NCI-H510A treated with DMSO at 0.1 percent for 48 hours (cell line): ENCODE measurements at regions not wholly inside any gene's neighbourhood (a gene's known extent, or its start where the extent isn't known, plus 50 kb on each side); places are given as distances from the start of the nearest gene placed in this dataset.

Experiments
- DNase-seq: peaks from one replicate; lab custom pipeline; 2025; lab: John Stamatoyannopoulos, UW

DNA sequence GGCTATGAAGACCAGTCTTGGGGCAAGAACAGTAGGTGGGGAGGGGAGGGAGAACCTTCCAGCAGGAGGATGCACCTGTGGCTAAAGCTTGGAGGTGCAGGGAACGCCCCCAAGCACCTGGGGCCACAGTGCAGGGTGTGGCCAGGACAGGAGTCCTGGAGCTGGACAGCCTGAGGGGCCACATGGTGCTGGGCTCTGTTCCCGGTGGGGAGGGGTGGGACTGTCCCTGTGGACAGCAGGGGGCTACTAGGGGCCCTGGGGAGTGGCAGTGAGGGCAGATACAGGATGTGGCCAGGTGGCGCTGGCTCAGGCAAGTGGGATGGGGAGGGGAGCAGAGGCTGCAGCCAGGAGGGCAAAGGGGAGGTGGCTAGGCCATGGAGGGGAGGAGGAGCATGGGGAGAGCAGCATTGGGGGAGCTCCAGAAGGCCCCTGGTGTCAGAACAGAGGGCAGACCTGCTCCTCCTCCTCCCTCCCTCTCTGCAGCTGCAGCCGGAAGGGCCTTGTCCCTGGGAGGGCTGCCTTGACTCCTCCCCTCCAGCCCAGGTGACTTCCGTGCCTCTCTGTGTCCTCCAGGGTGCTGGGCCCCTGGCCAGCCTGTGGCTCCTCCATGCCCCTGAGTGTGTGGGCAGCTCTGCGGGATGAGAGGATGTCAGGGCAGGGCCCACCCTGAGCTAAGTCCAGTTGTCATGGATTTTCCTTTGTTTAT, 68.4 kb upstream of the DLK1 start:
- peak; percentile 82 for DNase-seq

DNA sequence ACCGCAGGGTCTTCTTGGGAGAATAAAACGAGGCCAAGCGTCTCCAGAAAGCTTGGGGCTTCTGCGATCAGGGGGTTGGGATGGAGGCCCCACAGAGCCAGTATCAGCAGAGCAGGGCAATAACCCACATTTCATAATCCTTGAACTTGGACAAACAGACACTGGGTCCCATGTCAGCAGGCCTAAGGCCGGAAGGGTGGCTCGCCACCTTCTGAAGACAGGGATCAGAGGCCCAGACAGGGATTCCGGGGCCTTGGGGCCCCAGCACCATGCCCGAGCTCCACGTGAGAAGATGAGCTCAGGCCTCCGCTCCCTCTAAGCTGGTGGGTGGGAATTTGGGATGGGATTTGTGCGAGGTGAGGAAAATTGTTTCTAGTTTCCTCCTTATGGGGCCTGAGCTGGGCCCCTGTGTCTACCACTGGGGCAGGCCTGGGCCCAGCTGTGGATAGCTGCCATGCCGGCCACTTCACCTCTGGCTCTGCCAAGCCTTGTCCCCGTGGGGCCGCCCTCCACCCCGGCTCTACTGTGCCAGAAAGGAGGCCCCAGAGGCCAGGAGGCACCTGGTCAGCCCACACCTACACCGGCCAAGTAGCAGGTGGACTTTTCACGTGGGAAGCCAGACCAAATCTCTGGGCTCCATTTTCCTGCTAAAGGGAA, 67.2 kb upstream of the DLK1 start:
- DNase-seq, result no peak

DNA sequence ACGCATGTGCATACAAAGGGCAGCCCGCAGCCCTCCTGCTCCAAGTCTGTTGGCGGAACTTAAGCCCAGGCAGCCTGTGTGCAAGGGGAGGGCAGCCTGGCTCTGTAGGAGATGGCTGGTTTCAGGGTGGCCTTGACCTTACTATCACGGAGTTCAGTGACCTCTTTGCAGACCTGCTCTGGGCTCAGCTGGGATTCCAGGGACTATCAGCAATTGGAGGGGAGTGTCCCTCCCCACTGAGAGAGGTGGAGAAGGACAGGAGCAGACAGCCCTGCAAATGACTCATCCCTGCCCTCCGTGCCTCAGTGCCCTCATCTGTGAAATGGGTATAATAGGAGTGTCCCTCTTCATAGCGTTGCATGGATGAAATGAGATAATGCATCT, 66.2 kb upstream of the DLK1 start:
- no peak for DNase-seq

DNA sequence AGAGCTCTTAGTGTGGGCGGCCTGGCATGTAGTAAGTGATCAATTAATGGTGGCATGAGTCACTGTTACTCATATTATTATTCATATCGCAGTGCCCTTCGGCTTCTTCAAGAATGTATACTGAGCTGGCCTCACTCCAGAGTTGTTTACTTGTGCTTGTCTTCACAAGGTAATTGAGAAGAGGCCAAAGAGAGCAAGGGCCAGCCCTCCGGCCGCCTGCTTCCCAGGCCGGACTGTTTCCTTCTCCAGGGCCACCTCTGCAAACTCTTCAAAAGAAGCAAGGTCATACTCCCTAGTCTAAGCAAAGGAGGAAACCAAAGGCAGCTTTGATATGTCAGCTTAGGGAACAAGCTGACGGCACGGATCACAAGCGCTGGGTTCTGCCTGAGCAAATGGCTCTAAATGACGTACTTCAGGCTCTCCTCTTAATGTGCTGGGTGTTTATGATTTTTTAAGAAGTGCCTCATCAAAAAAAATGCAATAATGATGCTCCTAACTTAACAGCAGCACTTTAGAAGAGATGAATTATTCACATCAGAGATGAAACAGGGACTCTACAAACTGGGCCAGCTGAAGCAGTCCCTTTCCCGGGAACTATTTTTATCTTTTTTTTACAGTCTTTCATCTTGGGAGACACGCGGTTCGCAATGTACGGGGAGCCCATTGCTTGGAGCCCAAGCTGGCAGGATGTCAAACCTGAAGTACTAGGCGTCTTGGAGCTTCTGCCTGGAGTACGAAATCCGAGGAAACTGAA, 65.6 kb upstream of the DLK1 start:
- DNase-seq, result no peak

- DNase-seq, result peak; percentile 50
Observed at GRCh38 chr14:100662879-100663760, 63.6 kb upstream of the DLK1 start.

DNA sequence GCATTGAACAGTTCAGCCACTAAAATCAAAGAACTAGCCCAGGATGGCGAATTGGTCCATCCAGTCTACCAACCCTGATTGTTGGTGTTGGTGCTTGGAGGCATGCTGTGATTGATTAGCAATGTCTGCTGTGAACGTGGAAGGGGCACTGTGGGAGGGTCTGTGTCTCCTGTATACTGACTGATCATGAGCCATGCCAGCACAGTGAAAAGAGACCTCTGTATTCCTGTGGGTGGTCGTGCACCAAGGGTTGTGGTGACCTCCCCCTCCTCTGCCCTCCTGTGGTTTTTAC, 63.0 kb upstream of the DLK1 start:
- no peak for DNase-seq

DNA sequence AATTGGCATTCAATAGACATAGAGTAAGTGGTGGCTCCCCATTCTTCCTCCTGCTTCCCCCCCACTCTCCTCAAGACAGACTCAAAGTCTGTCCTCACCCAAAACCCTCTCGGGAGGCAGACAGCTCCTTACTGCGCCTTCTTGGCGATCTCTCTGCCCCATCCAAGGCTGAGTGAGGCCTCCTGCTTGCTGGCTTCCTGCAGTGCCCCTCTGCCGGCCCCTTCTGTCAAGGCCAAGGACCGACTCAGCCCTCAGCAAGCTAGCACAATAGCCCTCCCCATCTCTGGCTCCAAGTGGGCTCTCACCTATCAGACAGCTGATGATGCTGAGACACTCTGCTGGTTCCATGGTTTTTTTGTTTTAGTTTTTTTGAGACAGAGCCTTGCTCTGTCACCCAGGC, 62.5 kb upstream of the DLK1 start:
- DNase-seq, result no peak

- no peak for DNase-seq
Observed at GRCh38 chr14:100664841-100665510, 61.7 kb upstream of the DLK1 start.

GRCh38 chr14:100665511-100666032, 61.1 kb upstream of the DLK1 start:
- no peak for DNase-seq

DNA sequence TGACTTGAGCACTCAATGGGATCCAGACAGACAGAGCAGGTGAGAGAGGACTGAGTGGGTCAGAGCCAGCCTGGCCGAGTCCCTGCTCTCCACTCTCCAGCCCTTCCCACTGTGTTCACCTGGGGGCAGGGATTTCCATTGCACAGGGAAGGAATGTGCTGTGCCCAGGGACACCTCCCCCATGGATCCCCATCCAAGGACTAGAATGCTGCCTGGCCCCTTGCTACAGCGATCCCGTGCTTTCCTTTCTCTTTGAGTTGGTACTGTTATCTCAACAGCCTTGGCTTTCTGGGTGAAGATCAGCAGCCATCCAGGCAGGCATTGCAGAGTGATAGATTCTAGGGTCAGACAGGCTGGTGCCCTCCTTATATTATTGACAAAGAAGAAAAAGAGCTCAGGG, 60.3 kb upstream of the DLK1 start:
- DNase-seq, result no peak

- DNase-seq, result no peak
Observed at GRCh38 chr14:100666851-100667250, 59.8 kb upstream of the DLK1 start.

DNA sequence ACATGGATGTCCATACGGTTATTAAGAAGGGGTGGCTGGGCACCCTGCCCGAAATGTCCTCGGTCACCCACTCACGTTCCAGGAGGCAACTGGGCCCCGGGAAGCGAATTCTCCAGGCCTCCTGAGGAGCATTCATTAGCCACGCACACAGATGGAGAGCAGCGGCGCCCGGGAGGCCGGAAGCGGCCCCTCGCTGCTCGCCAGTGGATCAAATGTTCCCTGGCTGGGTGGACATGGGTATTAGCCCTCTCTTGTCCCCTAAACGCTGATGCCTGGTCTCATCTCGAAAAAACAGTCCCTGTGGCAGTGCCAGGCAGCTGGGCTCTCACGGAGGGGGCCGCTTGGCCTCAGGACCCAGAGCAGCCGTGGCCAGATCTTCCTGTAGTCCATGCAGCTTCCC, 59.0 kb upstream of the DLK1 start:
- DNase-seq, result no peak

DNA sequence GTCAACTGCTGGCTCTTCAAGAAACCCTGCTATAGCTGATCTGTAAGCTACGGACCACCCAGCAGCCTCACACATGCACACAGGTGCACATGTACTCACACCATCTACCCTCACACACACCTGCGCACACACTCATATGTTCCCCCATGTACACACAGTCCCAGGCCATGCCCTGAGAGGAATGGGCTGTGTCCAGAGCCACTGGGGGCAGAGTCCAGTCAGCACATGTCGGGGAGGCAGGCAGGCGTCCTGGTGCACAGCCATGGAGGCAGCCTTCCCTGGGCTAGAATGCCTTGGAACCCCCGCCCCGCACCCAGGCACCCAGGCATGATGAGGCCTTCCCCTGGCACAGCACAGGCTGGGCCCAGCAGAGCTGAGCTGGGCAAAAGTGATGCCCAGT, 58.3 kb upstream of the DLK1 start:
- no peak for DNase-seq

DNA sequence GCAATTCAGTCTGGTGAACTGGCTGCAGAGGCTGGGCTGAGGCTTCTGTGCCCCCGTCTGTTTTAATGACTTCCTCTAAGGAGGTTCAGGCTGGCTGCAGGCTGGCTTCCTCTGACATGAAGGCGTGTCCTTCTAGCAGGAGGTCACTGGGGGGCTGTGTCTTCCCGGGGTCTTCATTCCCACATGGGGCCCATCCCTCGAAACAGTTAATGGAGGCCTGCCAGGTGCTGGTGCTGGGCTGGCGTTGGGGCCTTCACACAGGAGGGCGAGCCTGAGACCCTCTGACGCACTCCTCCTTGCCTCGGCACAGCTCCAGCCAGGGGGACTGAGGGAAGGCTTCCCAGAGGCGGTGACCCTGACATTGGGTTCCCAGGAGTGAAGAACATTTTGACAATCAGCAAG, 57.7 kb upstream of the DLK1 start:
- no peak for DNase-seq

- no peak for DNase-seq
Observed at GRCh38 chr14:100669468-100669867, 57.2 kb upstream of the DLK1 start.

GRCh38 chr14:100670017-100670752, 56.5 kb upstream of the DLK1 start:
- no peak for DNase-seq

- no peak for DNase-seq
Observed at GRCh38 chr14:100670753-100671049, 56.0 kb upstream of the DLK1 start.

DNA sequence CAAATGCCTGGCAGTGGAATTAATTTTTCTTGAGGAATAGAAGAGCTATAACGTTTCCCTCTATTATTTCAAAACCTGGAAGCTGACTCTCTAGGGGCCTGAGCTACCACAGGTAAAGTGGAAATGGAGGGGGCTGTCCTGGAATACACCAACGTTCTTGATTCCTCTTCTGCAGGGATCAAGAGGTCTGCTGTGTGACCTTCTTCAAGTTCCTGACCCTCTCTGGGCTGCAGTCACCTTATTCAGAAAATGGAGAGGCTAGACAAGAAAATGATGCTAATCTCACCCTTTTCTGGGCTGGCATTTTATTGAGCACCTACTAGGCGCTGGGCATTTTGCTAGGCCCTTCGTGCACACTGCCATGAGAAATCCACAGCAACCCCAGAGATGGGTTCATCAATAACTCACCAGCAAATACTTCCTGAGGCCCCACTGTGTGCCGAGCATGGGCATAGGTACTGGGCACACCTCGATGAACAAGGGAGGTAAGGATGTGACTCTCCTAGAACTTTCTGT, 55.2 kb upstream of the DLK1 start:
- DNase-seq, result no peak

DNA sequence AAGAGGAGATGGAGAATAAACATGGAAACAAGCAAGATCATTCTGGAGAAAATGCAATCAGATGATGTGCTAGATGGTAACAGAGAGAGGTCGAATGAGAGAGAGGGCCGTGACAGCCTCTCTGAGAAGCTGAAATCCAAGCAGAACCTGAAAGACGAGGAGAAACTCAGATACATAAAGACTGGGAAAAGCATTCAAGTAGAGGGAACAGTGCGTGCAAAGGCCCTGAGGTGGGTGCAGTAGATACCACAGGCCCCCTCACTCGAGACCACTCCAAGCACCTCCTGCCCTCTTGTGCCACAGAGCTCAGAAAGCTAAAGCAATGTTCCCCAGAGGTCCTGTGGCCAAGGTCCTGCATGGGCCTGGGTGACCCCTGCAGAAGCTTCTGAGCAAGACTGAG, 54.8 kb upstream of the DLK1 start:
- DNase-seq, result no peak

DNA sequence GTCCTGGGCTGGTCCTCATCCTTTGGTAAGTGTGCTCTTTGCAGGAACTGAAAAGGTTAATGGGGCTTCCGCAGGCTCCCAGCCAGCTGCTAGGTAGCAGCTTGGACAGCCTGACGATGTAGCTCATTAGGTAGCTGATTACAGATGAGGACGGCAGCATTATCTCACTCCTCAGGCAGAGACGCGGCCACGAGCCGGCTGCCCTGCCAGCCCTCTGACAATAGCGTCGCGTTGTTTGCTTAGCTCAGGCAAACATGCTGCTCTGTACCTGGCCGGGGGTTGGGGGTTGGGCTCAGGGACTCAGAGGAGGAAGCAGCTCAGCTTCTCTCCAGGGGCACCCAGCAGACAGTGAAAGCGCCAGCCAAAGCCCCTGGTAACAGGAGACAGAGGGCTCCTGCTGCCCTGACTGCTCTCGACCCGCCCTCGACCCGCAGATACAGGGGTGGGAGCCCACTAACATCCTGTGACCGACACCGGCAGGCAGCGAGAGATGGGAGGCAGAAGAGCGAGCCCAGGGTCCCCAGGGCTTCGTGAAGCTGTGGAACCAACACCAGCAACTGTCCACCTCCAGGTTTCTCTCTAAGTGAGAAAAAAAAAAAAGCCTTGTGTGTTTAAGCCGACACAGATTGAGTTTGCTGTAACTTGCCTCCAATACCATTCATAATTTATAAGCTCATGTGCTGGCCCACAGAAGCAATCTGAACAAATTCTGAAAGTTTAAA, 53.4 kb upstream of the DLK1 start:
- DNase-seq, result peak; percentile 97
